ENCODE measurements at regions not wholly inside any gene's neighbourhood (a gene's known extent, or its start where the extent isn't known, plus 50 kb on each side); places are given as distances from the start of the nearest gene placed in this dataset.

- no peak for TF ChIP-seq CTCF (conservative IDR thresholded peaks at IDR 0.05)
- no peak overlapping the region for H3K27ac ChIP-seq
Observed at GRCh38 chr13:106637519-106637918, 69.6 kb upstream of the ARGLU1 start.

GRCh38 chr13:106636492-106636891, 68.6 kb upstream of the ARGLU1 start:
- TF ChIP-seq CTCF (conservative IDR thresholded peaks at IDR 0.05), result no peak
- no peak overlapping the region for H3K27ac ChIP-seq

GRCh38 chr13:106635616-106636015, 67.7 kb upstream of the ARGLU1 start:
- no peak for TF ChIP-seq CTCF (conservative IDR thresholded peaks at IDR 0.05)
- no peak overlapping the region for H3K27ac ChIP-seq

- no peak for TF ChIP-seq CTCF (conservative IDR thresholded peaks at IDR 0.05)
Observed at GRCh38 chr13:106633321-106633720, 65.4 kb upstream of the ARGLU1 start.

GRCh38 chr13:106630650-106631049, 62.7 kb upstream of the ARGLU1 start:
- no peak for TF ChIP-seq CTCF (conservative IDR thresholded peaks at IDR 0.05)
- H3K27ac ChIP-seq, result no peak overlapping the region

More at GRCh38 chr13:106633321-106633720, 65.4 kb upstream of the ARGLU1 start:
- no peak overlapping the region for H3K27ac ChIP-seq

- no peak overlapping the region for H3K27ac ChIP-seq
- TF ChIP-seq CTCF (conservative IDR thresholded peaks at IDR 0.05), result no peak
Observed at GRCh38 chr13:106630162-106630561, 62.2 kb upstream of the ARGLU1 start.

GRCh38 chr13:106628936-106629659, 61.2 kb upstream of the ARGLU1 start:
- no peak for TF ChIP-seq CTCF (conservative IDR thresholded peaks at IDR 0.05)
- no peak overlapping the region for H3K27ac ChIP-seq

All from VCaP (cell line).